ENCODE measurements at regions not wholly inside any gene's neighbourhood (a gene's known extent, or its start where the extent isn't known, plus 50 kb on each side); places are given as distances from the start of the nearest gene placed in this dataset.

- Histone ChIP-seq H3K14ac (ENCODE audit: insufficient read depth, low read length) (no peak overlapping the region), H4K91ac (ENCODE audit: insufficient read length, low read depth, low read length) (no peak overlapping the region), H3K27me3 (ENCODE audit: insufficient read depth, low read length) (no peaks in the 10 kb centered on the region), H3K23ac (ENCODE audit: insufficient read length, low read depth, low read length) (no peak overlapping the region), H2AK5ac (ENCODE audit: insufficient read length, low read length) (no peak overlapping the region), H2BK120ac (ENCODE audit: low read depth, low read length, poor library complexity, severe bottlenecking) (no peak overlapping the region), H3K79me2 (ENCODE audit: insufficient read depth, low read length) (no peaks in the 10 kb centered on the region), H3K4me1 (ENCODE audit: insufficient read depth, low read length) (no peaks in the 10 kb centered on the region), H2BK20ac (ENCODE audit: low read depth, low read length, poor library complexity, severe bottlenecking) (no peak overlapping the region), H2BK5ac (ENCODE audit: insufficient read length, low read length) (no peak overlapping the region), H3K27ac (ENCODE audit: insufficient read length, low read depth, low read length) (no peak overlapping the region), H4K5ac (ENCODE audit: insufficient read length, low read depth, low read length) (no peak overlapping the region), H4K20me1 (ENCODE audit: control insufficient read depth, insufficient read depth, insufficient read length) (no peaks in the 10 kb centered on the region), H3K23me2 (ENCODE audit: insufficient read length, low read depth, low read length, poor library complexity, severe bottlenecking) (no peaks in the 10 kb centered on the region), H4K8ac (replicated peaks; ENCODE audit: insufficient read length, low read depth, low read length) (no peak overlapping the region), H2BK12ac (ENCODE audit: insufficient read length, low read depth, low read length) (no peak overlapping the region), H3K4ac (ENCODE audit: low read depth, low read length) (no peak overlapping the region), H3K4me2 (ENCODE audit: insufficient read depth, insufficient read length, low read length) (no peak overlapping the region), H3K79me1 (ENCODE audit: insufficient read depth, low read depth, low read length, poor library complexity, severe bottlenecking) (no peaks in the 10 kb centered on the region), H2AFZ (ENCODE audit: low read length) (no peak overlapping the region), H3K9ac (ENCODE audit: extremely low read depth, insufficient read length, low read length) (no peak overlapping the region), H3K18ac (ENCODE audit: insufficient read length, low read depth, low read length) (no peak overlapping the region), H3T11ph (ENCODE audit: low read length) (no peak overlapping the region), H2BK15ac (ENCODE audit: low read depth, low read length) (no peak overlapping the region), H3K9me3 (ENCODE audit: control insufficient read depth, low read depth, low read length) (no peaks in the 10 kb centered on the region), H3K56ac (ENCODE audit: insufficient read length, low read depth, low read length) (no peak overlapping the region)
- H3K36me3 Mint-ChIP-seq (ENCODE audit: insufficient read depth in 1 of 3, low read depth in 3 of 3): peaks cover under 1 to 19% (median 18%) of the 10 kb centered on the region in 3 experiments; a peak in 6 of 7 replicates
- H3K4me1 Mint-ChIP-seq: no peaks in the 10 kb centered on the region
- no CpG with 5 or more reads among the region's 5 CpGs for WGBS (ENCODE audit: extremely low coverage, insufficient read length, low lambda C conversion rate)
- no peaks in the 10 kb centered on the region for H3K27me3 Mint-ChIP-seq (ENCODE audit: low read depth)
- H3K4me3 Mint-ChIP-seq: no peak overlapping the region
- H3K9me3 Mint-ChIP-seq: peaks cover under 1 to 16% of the 10 kb centered on the region in 2 experiments; a peak in 3 of 5 replicates
- no peak for TF ChIP-seq CTCF (conservative IDR thresholded peaks at IDR 0.05)
- H3K27ac Mint-ChIP-seq: no peak overlapping the region
- no peak for DNase-seq
These were observed 894.9 kb upstream of the CTNND2 start for GRCh38 chr5:12799165-12799564.
